HT-29 (cell line): ENCODE measurements at regions not wholly inside any gene's neighbourhood (a gene's known extent, or its start where the extent isn't known, plus 50 kb on each side); places are given as distances from the start of the nearest gene placed in this dataset.

ENCODE experiments used
- DNase-seq: peaks from one replicate; pipeline ENCODE4 v3.0.0-alpha.2; 2015; ENCODE audit warnings: low spot score

DNA sequence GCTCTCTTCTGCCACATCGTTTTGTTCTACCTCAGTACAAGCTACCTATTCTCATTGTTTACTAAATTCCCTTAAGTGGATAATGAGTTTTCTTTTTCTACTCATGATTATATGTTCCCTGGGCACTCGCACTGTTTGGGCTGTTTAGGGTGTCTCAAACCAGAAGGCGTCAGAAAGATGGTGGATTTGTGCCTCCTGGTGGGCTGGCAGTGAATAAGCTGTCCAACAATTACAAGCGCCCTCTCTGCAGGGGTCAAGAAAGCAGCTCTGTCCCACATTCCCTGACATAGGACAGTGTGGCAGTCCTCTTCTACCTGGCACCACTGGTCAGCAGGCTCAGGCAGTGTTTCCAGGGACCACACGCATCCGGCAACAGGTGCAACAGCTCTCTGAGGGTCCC is 173.4 kb upstream of the PPP2R3A start:
- peak; percentile 8 for DNase-seq

DNA sequence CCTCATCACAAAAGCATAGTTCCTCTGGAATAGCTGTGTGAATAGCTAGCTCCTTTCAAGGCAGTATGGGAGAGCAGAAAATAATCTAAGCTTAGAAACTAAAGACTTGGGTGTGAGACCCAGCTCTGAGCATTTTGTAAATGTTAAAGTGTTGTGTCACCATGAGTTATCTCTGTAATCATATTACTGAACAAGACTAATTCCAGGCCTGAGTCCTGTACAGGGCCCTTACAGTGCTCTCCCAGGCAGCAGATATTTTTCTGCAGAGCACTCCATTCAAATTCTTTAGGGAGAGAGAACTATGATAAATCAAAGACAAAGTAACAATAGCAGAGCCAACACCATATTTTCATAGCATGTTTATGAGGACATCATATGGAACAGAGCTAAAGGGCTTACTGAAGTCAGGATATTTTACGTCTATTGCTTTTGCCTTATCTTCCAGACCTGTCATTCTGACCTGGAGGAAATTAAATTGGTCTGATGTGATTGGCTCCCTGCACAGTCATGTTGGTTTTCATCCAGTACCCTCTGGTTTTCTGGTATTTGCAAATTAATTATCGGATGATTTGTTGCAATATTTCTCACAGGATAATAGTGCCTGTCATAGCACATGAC is 172.6 kb upstream of the PPP2R3A start:
- DNase-seq, result no peak

DNA sequence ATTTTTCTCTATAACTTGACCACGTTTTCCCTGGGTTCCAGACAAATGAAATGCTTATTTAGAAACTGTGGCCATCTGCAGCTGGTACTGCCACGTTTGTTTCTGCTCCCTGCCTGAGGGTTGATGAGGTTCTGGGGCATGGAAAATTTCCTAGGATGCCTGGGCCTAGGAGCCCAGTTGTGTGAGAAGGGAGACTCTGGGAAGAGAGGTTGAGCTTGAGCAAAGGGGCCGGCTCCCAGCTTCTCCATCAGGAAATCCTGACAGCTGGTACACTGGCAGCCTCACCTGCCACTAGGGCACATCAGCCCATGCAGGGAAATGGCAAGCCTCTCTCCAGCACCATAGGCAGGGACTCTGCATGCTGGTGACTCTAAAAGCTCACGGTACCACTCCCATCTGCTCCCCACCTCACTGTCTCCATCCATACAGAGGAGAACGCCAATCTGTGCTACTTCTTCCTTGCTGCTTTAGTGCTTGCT is 165.4 kb upstream of the PPP2R3A start:
- DNase-seq, result no peak

DNA sequence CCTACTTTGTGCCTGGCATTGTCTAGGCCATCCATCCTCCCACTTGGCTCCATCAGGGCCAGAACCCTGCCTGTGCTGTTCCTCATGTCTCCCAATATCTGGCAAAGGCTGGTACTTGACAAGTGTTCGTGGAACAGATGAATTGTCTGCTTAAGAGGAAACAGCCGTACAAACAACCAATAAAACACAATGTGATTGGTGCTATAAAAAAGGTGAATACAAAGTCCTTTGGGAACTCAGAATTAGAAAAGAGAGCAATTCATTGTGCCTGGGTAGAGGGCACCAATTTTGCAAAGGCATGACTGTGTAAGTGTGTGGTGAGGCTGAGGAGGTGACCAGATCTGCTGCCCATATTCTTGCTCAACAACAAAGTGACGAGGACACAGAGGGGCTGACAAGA is 164.5 kb upstream of the PPP2R3A start:
- no peak for DNase-seq

DNA sequence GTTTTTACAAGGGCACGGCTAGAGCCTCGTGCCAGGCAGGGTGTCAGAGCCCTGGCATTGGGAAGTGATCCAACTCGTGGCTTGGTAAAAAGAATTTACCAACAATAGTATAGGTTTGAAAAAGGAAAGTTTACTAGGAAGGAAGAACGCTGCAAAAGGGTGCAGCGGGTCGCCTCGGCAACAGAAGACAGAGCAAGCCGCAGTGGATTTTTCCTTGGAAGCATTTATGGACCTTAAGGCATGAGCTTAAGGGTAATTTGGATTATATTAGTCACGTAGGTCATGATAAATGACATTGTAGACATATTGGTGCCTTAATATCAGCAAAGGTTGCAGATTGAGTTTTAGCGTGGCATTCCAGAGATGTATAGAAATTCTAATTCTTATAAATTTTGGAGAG is 163.4 kb upstream of the PPP2R3A start:
- DNase-seq, result no peak

DNA sequence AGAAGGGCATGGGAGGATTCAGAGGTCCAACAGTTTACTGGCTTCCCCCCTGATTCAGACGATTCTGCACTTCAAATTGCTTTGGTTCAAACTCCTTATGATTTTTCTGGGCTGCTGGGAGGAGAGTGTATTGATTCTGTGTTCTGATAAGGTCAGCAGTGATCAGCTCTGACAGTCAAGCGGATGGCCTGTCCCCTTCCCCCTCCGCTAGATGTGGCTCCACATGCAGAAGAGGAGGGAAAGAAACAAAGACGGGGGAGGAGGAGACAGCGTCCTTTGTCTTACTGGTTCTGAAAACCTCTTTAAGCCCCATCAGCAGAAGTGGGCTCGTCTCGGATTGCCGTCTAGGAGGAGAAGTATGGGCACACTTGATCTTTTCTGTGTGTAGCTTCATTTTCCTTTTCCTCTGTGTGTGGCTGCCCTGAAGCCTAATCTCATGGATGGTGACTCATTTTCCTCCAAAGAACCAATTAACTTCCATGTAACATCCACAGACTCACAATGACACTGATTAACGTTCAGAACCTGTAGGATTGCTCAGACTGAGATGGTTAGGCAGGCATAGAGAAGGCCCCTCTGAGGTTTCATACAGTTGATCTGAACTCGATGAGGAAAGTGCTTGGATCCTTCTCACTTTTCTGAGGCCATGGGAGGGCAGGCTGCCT is 162.4 kb upstream of the PPP2R3A start:
- DNase-seq, result no peak

DNA sequence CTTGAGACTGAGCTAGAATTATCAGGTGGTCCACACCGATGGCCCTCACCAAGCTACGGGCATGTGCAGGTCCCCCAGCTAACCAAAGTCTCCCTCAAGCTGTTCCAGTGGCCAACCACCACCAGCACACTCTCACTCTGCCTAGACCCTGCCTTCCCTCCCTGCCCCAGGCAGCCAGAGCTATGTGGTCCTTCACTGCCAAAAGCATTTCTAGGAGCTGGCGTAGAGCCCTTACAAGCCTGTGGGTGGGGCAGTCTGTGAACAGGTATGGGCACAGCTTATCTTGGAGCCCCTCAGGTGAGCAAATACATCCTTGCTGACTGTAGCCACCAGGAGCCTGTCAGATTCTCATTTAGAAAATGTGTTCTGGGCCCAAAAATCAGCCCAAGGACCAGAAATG is 159.8 kb upstream of the PPP2R3A start:
- DNase-seq, result no peak

DNA sequence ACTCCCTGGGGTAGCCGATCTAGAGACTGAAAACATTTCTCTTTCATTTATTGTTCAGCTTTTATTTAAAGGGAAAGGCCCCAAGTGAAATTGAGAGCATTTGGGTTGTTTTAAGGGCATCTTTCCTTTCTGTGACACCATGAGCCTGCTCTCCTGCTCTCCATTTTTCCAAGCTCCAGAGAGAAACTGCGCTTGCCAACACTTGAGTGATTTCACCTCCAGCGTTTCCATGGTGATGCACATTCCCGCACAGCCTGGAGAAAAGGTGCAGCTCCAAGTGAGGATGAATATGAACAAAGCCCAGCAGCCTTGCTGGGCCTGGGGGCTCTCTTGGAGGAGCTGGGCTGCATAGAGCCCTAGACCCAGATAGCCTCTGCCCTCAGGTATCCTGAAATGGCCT is 159.2 kb upstream of the PPP2R3A start:
- no peak for DNase-seq

DNA sequence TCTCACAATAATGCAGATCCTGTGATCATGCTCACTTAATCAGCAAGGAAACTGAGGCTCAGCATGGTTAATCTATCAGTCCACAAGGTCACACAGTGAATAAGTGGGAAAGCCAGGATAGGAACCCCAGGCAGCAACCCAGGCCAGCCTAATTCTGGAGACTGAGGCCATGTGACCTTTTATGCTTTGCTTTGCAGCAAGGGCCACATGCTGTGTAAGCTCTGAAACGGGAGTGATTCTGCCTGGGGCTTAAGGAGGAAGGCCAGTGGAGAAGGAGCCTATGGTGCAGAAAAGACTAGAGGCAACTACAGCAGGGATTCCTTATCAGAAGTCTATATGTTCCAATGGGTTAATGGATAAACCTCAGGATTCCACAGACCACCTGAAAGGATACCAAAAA is 157.6 kb upstream of the PPP2R3A start:
- DNase-seq, result no peak

DNA sequence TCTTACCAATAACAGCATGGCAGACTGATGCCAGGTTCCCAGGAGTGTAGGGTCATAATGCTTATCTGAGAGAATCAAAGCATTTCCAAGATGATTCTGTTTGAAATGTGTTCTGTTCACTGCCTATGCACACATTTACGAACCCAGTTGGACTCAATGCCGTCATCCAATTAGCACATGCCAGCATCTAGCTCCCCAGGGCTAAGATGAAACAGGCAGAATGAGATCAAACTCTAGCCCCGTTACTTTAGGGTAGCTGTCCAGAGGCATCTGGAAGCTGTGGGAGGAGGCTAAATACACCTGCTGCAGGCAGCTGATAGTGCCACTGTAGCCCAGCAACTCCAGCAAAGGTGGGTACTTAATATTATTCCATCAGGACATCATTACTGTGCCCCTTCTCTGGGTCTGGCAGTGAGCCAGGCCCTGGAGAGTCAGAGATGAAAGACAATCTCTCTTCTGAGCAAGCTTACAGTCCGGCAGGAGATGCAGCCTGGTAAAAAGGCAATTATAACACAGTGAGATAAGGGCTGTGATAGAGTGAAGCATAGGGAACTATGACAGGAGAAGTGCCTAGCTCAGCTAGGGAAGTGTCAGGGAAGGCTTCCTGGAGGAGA is 156.4 kb upstream of the PPP2R3A start:
- no peak for DNase-seq

DNA sequence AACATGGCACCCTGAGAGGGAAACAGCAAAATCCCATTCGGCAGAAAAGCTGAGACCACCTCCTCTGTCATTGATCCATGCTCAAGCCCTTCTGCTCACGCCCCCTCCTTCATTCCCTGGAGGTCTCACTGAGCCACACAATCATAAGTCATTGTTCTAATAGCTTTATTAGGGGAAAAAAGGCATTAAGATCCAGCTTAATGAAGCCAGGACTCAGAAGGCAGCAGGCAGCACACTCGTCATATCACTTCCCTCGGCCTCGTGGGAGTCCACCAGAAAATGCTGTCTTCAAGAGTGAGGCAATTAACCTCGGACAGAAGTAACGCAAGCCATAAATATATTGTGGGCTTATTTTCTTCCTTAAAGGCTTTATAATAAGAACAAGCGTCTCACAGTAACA is 153.9 kb upstream of the PPP2R3A start:
- DNase-seq, result no peak

DNA sequence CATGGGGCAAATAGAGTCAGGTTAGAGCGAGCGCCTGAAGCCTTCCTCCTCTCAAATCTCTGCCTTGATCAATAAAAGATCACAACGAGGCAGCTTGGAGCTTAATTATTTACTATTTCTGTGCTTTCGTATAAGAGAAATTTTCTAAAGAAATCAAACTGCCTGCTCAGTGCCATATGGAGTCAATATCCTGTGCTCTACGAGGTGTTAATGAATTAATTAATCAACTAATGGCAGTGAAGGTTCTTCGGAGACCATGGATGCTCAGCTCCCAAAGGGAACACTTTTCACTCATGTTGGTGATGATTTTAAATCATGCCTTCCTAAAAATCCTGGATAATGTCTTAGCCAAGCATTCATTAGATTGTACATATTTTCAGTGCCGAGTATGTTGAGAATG is 153.5 kb upstream of the PPP2R3A start:
- no peak for DNase-seq

DNA sequence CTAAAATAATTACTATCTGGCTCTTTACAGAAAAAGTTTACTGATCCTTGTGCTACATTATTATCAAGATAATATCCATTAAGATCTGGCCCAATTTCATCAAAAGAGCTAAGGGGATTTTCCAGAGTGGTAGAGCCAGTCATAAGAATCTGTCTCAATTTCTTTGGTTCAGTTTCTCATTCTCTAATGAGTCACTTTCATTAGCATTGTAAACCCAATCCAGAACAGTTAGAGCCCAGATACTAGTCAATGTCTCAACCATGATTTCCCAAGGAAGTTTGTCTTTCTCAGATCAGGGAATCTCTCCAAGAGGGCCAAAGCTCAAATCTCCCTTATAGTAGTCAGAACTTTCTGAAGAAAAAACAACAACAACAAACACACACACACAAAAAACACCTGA is 131.1 kb upstream of the PPP2R3A start:
- no peak for DNase-seq

DNA sequence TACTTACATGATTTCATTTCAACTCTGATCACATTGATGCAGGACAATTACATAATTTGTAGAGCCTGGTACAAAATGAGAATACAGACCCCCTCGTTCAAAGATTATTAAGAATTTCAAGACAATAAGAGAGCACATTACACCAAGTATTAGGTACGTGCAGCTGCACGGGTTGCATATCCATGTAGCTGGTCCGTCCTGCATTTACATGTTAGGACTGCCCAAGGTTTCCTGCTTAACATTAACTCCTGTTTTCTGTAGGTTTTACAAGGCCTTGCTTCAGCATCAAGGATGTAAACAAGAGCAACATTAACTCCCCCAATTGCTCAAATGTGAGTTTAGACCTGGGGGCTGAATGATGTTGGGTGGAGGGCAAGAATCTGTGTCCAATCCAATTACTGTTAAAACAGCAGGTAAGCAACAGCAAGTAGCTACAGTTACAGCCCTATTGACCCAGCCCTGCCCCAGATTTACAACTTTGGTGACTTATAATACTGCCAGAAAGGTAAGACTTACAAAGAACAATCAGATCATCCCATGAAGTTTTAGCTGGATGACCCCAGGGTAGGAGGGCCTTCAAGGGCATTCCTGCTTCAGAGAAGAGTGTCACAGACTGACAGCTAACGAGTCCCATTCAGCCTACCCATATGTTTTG is 127.4 kb upstream of the PPP2R3A start:
- no peak for DNase-seq

DNA sequence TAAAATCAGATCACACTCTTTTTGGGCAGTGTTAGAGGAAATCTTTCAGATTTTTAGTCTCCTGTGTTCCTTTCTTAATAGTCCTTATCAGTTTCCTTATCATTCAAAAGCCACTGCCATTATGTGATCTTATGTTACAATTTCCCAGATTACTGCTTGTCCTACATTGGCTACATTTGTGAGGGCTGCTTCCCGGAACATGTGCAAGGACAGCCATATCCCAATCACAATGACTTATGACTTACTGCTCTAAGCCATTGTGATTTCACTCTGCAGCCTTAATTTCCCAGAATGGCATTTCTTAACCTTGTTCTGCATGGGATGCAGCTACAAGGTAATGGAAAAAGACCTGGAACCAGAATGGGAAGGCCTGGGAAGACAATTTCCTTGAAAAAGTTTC is 125.1 kb upstream of the PPP2R3A start:
- no peak for DNase-seq

DNA sequence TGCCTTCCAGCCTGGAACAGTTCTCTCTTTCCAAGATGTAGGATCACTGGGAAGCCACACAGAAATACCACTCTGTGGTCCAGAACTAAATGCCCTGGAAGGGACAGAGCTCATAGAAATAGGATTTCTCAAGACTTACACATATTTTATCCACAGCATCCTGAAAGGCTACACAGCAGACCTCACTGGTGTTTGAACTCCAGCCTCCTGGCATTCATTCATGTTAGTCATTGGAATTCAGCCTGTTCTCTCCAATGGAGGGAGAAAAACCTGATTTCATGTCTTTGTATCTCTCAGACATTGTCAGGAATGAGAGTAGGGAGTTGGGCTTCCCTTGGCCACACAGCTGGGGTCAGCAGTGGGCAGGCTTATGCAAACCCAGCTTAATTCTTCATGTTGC is 121.1 kb upstream of the PPP2R3A start:
- DNase-seq, result no peak

DNA sequence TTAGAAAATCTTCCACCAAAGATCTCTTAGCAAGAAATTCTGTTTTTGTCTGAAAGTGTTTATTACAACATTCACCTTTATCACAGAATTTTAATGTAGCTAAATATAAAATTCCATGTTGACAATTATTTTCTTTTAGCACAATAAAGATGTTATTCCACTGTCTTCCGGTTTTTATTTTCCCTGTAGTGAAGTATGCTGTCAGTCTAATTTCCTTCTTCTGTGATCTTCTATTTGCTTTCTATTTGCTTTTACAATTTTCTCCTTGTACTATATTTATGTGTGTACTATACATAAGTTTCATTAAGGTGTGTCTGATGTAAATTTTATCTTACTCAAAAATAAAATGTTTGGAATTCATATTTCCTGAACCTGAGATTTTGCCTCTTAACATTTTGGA is 117.5 kb upstream of the PPP2R3A start:
- DNase-seq, result no peak

DNA sequence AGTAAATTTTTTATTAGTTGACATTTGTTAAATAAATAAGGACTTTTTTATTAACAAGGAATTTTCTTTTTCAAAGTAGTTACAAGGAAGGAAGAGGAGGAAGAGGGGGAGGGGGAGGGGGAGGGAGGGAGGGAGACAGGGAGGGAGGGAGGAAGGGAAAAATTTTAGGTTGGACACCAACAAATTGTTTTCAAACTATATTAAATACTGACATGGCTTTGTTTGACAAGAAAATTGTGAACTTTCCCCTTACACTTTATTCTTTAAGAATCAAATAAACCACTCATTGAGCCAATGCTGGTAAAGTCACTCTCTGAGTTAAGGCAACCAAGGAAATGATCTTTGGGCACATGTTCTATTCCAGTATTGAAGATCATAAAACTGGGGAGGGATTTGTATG is 115.7 kb upstream of the PPP2R3A start:
- DNase-seq, result no peak

DNA sequence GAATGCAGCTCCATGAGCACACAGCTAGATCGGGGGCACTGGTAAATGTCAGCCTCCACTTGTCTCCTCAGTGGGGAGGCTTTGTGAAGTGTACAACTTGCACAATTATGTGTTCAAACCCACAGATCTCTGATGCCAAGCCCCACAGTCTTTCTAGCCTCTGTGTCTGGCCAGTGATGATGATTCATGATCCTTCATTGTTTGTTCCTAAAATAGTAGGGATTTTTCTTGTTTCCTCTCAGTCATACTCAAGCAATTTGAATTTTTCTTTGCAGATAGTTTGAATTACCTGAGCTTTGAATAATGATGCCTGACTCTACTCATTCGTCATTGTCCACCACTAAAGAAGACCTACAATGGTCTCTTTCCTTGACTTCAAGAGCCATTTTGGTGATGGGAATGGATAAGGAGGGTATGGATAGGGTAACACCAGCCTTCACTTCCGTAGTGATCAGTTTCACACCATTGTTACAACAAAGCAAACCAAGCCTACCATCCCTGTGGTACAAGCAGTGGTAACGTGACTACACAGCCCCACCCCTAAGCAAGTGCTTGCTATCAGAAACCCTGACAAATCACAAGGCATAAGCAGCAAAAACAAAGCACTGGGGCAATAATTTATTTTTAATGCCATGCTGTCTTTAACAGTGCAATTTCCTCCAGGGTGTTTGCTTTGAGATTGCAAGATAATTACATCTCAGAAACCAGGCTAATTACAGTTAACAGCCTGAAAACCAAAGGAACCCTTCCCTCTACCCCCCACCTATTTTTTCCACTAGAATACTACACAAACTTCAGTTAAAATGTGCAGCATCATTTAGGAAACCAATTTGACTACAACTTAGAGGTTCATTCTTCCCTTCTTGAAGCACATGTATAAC is 114.1 kb upstream of the PPP2R3A start:
- no peak for DNase-seq

DNA sequence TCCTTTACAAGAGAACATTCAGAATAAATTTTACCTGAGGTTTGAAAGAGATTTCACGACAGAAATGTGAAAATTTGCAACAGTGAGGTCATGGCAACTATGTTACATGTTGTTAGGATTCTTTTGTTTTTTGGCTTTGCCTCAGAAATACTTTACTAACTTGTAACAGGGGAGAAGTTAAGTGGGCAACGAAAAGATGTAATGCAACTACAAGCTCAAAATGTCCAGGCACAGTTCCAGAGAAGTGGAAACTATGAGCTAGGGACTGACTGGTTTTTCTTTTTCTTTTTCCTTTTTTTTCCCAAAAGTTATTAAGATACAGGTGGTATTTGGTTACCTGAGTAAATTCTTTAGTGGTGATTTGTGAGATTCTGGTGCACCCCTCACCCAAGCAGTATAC is 111.5 kb upstream of the PPP2R3A start:
- DNase-seq, result no peak

DNA sequence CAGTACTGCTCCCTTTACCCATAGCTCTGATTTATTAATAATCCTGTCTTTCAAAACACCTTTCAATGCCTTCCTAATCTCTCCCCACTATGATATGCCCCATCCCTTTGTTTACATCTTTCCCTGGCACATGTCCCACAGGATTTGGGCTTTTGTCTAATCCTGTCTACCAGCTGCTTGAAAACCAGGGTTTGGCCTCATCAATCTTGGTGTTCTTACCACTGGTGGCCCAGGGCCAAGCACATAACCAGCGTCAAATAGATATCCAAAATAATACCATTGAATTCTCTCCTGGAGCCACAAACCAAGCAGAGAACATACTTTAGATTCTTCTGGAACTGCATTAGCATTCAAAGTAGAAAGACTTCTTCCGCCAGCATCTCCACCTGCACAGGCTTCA is 104.8 kb upstream of the PPP2R3A start:
- DNase-seq, result no peak

DNA sequence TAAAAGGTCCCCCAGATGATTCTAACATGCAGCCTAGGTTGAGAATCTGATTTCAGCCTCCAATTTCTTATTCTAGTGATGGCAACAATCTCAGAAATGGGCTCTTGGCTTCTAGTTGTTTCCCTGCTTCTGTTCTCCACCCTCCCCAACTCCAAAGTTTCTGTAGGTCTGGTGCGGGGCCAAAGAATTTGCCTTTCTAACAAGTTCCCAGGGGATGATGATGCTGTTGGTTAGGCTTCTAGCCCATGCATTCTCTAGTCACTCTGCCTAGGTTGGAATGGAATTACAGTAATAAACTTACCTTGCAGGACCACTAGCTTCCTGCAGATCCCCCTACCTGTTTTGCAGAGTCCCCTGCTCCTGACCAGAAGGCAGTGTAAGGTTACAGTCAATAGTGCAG is 103.2 kb upstream of the PPP2R3A start:
- DNase-seq, result no peak
